ENCODE measurements at regions not wholly inside any gene's neighbourhood (a gene's known extent, or its start where the extent isn't known, plus 50 kb on each side); places are given as distances from the start of the nearest gene placed in this dataset.

DNA sequence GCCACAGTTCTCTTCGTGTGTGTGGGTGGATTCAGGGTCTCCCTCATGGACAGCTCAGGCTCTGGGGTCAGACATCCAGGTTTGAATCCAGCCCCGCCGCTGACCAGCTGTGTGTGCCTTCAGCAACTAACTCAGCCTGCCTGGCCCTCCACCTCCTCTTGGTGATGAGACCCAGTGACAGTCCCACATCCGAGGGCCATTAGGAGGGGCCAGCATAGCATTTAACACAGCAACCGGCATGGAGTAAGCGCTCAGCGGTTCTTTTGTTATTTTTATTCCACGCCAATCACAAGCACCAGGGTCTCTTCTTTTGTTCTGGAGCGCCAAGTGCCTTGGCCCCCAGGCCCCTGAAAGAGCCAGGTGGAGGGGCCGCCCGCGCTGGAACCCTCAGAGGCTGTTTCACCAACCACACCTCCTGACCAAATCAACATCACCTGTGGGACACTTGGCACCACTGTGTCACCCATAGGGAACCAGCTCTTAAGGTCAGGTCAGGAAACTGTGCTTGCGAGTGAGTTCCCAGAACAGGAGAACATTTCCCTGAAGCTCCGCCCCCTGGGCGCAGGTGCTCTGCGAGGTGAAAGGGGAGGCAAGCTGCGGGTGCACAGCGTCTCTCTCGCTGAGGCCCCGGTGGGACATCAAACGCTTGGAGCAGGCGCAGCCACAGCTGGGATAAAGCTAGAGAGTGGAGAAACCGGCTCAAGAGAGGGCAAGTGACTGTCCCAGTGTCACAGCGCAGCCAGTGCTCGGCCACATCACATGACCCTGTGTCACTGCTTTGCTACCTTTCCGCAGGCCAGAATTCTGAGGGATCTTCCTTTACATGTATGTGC is 311.3 kb downstream of the UACA start:
- Histone ChIP-seq H3K79me2 (no peaks in the 10 kb centered on the region), H3K4me1 (ENCODE audit: insufficient read depth) (peaks cover 9% of the 10 kb centered on the region), H3K27me3 (no peaks in the 10 kb centered on the region), H3K36me3 (replicated peaks; ENCODE audit: insufficient read depth, low read depth) (no peaks in the 10 kb centered on the region), H2AFZ (no peak overlapping the region), H3K4me3 (no peak overlapping the region), H3K27ac (no peak overlapping the region), H3K4me2 (no peak overlapping the region), H4K20me1 (ENCODE audit: insufficient read depth, poor library complexity, severe bottlenecking) (no peaks in the 10 kb centered on the region), H3K9me2 (replicated peaks; ENCODE audit: insufficient read depth) (no peaks in the 10 kb centered on the region), H3K9me3 (ENCODE audit: low read depth) (no peaks in the 10 kb centered on the region)
- DNase-seq (ENCODE audit: low spot score), result no peak
- WGBS (ENCODE audit: low lambda C conversion rate, missing lambda C conversion rate), result 51% methylated on average over 25 of the region's 26 CpGs
- TF ChIP-seq EZH2phosphoT487 (IDR thresholded peaks at IDR 0.05; ENCODE audit: low read depth, severe bottlenecking, unreplicated experiment) (no peak), CTCF (IDR thresholded peaks at IDR 0.05; ENCODE audit: poor library complexity) (no peak), EZH2 (IDR thresholded peaks at IDR 0.05; ENCODE audit: borderline replicate concordance) (no peak)

DNA sequence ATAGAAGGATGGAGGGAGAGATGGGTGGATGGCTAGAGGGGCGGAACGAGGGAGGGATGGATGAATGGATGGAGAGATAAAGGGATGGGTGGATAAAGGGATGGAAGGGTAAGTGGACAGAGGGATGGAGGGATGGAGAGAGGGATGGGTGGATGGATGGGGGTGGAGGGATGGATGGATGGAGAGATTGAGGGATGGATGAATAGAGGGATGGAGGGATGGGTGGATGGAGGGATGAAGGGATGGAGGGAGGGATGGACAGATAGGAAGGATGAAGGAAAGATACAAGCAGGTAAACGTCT is 313.3 kb downstream of the UACA start:
- no peak for TF ChIP-seq EZH2phosphoT487 (IDR thresholded peaks at IDR 0.05; ENCODE audit: low read depth, severe bottlenecking, unreplicated experiment)
- no peak for TF ChIP-seq CTCF (IDR thresholded peaks at IDR 0.05; ENCODE audit: poor library complexity)
- no peak for TF ChIP-seq EZH2 (IDR thresholded peaks at IDR 0.05; ENCODE audit: borderline replicate concordance)
- Histone ChIP-seq H2AFZ (no peak overlapping the region), H3K4me1 (ENCODE audit: insufficient read depth) (peaks cover 9% of the 10 kb centered on the region), H3K27me3 (no peaks in the 10 kb centered on the region), H3K79me2 (no peaks in the 10 kb centered on the region), H3K27ac (no peak overlapping the region), H3K9me3 (ENCODE audit: low read depth) (no peaks in the 10 kb centered on the region), H3K9me2 (replicated peaks; ENCODE audit: insufficient read depth) (no peaks in the 10 kb centered on the region), H3K4me2 (no peak overlapping the region), H3K4me3 (no peak overlapping the region), H3K36me3 (replicated peaks; ENCODE audit: insufficient read depth, low read depth) (no peaks in the 10 kb centered on the region), H4K20me1 (ENCODE audit: insufficient read depth, poor library complexity, severe bottlenecking) (no peaks in the 10 kb centered on the region)
- no CpG with 5 or more reads among the region's 3 CpGs for WGBS (ENCODE audit: low lambda C conversion rate, missing lambda C conversion rate)
- DNase-seq (ENCODE audit: low spot score), result no peak

DNA sequence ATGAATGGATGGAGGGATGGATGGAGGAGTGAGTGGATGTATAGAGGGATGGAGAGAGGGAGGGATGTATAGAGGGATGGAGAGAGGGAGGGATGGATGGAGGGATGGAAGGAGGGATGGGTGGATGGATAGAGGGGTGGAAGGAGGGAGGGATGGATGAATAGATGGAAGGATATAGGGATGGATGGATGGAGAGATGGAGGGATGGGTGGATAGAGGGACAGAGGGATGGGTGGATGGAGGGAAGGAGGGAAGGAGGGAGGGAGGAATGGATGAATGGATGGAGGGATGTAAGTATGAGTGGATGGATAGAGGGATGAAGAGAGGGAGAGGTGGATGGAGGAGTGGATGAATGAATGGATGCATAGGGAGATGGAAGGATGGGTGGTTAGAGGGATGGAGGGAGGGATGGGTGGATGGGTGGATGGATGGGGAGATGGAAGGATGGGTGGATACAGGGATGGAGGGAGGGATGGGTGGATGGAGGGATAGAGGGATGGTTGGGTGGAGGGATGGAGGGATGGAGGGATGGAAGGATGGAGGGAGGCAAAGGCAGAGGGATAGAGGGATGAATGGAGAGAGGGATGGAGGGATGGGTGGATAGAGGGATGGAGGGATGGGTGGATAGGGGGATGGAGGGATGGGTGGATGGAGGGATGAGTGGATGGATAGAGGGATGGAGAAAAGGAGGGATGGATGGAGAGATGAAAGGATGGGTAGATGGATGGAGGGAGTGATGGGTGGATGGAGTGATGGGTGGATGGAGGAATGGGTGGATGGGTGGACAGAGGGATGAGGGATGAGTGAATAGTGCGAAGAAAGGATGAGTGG is 313.8 kb downstream of the UACA start:
- no peak overlapping the region for H3K27ac ChIP-seq
- no peak overlapping the region for H3K4me2 ChIP-seq
- H3K27me3 ChIP-seq, result peaks cover 3% of the 10 kb centered on the region
- H3K79me2 ChIP-seq, result no peaks in the 10 kb centered on the region
- H3K9me2 ChIP-seq (replicated peaks; ENCODE audit: insufficient read depth), result no peaks in the 10 kb centered on the region
- H3K36me3 ChIP-seq (replicated peaks; ENCODE audit: insufficient read depth, low read depth), result no peaks in the 10 kb centered on the region
- H2AFZ ChIP-seq, result no peak overlapping the region
- 83% methylated on average over 1 of the region's 1 CpG for WGBS (ENCODE audit: low lambda C conversion rate, missing lambda C conversion rate)
- no peak for TF ChIP-seq CTCF (IDR thresholded peaks at IDR 0.05; ENCODE audit: poor library complexity)
- no peak for TF ChIP-seq EZH2phosphoT487 (IDR thresholded peaks at IDR 0.05; ENCODE audit: low read depth, severe bottlenecking, unreplicated experiment)
- no peak for TF ChIP-seq EZH2 (IDR thresholded peaks at IDR 0.05; ENCODE audit: borderline replicate concordance)
- no peak for DNase-seq (ENCODE audit: low spot score)
- no peak overlapping the region for H3K4me3 ChIP-seq
- H3K4me1 ChIP-seq (ENCODE audit: insufficient read depth), result peaks cover 9% of the 10 kb centered on the region
- H4K20me1 ChIP-seq (ENCODE audit: insufficient read depth, poor library complexity, severe bottlenecking), result no peaks in the 10 kb centered on the region
- H3K9me3 ChIP-seq (ENCODE audit: low read depth), result no peaks in the 10 kb centered on the region

Measured in hepatocyte (in vitro differentiated cells).